Spinal cord (tissue), 9 donors: ENCODE measurements at regions not wholly inside any gene's neighbourhood (a gene's known extent, or its start where the extent isn't known, plus 50 kb on each side); places are given as distances from the start of the nearest gene placed in this dataset.

Experiments
- DNase-seq, 6 donors: peaks; one replicate each; pipeline versions ENCODE4 v3.0.0 to v3.0.0-alpha.2; 2013 to 2015; ENCODE audit warnings: low spot score in 6 of 6, low read depth in 4 of 6
- H3K27ac ChIP-seq: one replicate; pipeline ENCODE4 v1.5.1; 2013; ENCODE audit warnings: low read depth, low read length, control low read depth
- H3K27me3 ChIP-seq: one replicate; pipeline ENCODE4 v1.6.1; 2013; ENCODE audit warnings: low read length; ENCODE audit not compliant: control insufficient read depth, insufficient read depth
- H3K36me3 ChIP-seq: one replicate; pipeline ENCODE4 v1.6.1; 2013; ENCODE audit warnings: low read length; ENCODE audit not compliant: control insufficient read depth, insufficient read depth
- H3K4me1 ChIP-seq: one replicate; pipeline ENCODE4 v1.6.1; 2013; ENCODE audit warnings: low read length; ENCODE audit not compliant: control insufficient read depth, insufficient read depth
- H3K4me3 ChIP-seq: one replicate; pipeline ENCODE4 v1.5.1; 2013; ENCODE audit warnings: low read depth, low read length, control low read depth
- H3K9me3 ChIP-seq: one replicate; pipeline ENCODE4 v1.6.1; 2013; ENCODE audit warnings: low read length; ENCODE audit not compliant: control insufficient read depth, insufficient read depth
- WGBS: methylation state at CpG from one replicate; pipeline ENCODE4 v1.1.5; 2013; ENCODE audit warnings: missing lambda C conversion rate; ENCODE audit not compliant: insufficient coverage; 5-methylcytosine and 5-hydroxymethylcytosine counted together
- donor health status: healthy.

- Histone ChIP-seq H3K9me3 (no peaks in the 10 kb centered on the region), H3K27me3 (no peaks in the 10 kb centered on the region), H3K4me3 (no peak overlapping the region), H3K27ac (no peak overlapping the region), H3K36me3 (no peaks in the 10 kb centered on the region), H3K4me1 (peaks cover 8% of the 10 kb centered on the region)
- DNase-seq = no peak
- WGBS = 71% methylated on average over 3 of the region's 4 CpGs
Observed at GRCh38 chr2:126788652-126789051, 110.0 kb upstream of the TEX51 start.

GRCh38 chr2:126790987-126791780 is 107.5 kb upstream of the TEX51 start:
- Histone ChIP-seq H3K4me3 (no peak overlapping the region), H3K4me1 (peaks cover 8% of the 10 kb centered on the region), H3K36me3 (no peaks in the 10 kb centered on the region), H3K27ac (no peak overlapping the region), H3K9me3 (no peaks in the 10 kb centered on the region), H3K27me3 (no peaks in the 10 kb centered on the region)
- no peak for DNase-seq
- 98% methylated on average over 9 of the region's 18 CpGs for WGBS

- H3K27ac ChIP-seq = no peak overlapping the region
- H3K27me3 ChIP-seq = no peaks in the 10 kb centered on the region
- no peak for DNase-seq
- H3K4me1 ChIP-seq = peaks cover 8% of the 10 kb centered on the region
- no peaks in the 10 kb centered on the region for H3K9me3 ChIP-seq
- H3K36me3 ChIP-seq = no peaks in the 10 kb centered on the region
- WGBS = 89% methylated on average over 5 of the region's 5 CpGs
- no peak overlapping the region for H3K4me3 ChIP-seq
Observed at GRCh38 chr2:126792186-126792585, 106.5 kb upstream of the TEX51 start.

DNA sequence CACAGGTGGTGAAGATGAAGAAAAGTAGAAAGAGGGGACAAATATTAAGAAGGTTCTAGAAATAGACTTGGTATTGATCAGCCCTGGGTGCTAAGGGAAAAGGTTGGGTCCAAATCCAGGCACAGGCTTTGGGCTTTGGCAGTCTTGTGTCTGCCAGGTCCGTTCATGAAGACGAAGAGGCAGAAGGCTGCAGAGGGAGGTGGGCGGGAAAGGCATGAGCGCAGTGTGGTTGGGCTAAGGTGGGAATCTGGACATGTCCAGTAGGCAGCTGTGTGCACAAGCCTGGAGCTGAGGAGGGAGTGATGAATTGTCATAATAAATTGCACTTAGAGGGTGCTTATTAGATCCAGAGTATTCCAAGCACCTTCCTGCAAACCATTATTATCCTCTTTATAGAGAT is 105.7 kb upstream of the TEX51 start:
- Histone ChIP-seq H3K9me3 (no peaks in the 10 kb centered on the region), H3K4me1 (peaks cover 6% of the 10 kb centered on the region), H3K4me3 (no peak overlapping the region), H3K27ac (no peak overlapping the region), H3K36me3 (no peaks in the 10 kb centered on the region), H3K27me3 (no peaks in the 10 kb centered on the region)
- no peak for DNase-seq
- 94% methylated on average over 4 of the region's 4 CpGs for WGBS

GRCh38 chr2:126793885-126794613 is 104.6 kb upstream of the TEX51 start:
- no peaks in the 10 kb centered on the region for H3K36me3 ChIP-seq
- no peaks in the 10 kb centered on the region for H3K9me3 ChIP-seq
- H3K4me3 ChIP-seq = no peak overlapping the region
- H3K4me1 ChIP-seq = peaks cover 3% of the 10 kb centered on the region
- 39% methylated on average over 7 of the region's 10 CpGs for WGBS
- no peak overlapping the region for H3K27ac ChIP-seq
- no peaks in the 10 kb centered on the region for H3K27me3 ChIP-seq
- peak in 1 of 6 donors; percentile 48 for DNase-seq

- 96% methylated on average over 8 of the region's 8 CpGs for WGBS
- no peak overlapping the region for H3K4me3 ChIP-seq
- H3K9me3 ChIP-seq = no peaks in the 10 kb centered on the region
- no peaks in the 10 kb centered on the region for H3K36me3 ChIP-seq
- no peak for DNase-seq
- peaks cover 3% of the 10 kb centered on the region for H3K4me1 ChIP-seq
- H3K27ac ChIP-seq = no peak overlapping the region
- H3K27me3 ChIP-seq = no peaks in the 10 kb centered on the region
Observed at GRCh38 chr2:126795656-126796055, 103.0 kb upstream of the TEX51 start.

DNA sequence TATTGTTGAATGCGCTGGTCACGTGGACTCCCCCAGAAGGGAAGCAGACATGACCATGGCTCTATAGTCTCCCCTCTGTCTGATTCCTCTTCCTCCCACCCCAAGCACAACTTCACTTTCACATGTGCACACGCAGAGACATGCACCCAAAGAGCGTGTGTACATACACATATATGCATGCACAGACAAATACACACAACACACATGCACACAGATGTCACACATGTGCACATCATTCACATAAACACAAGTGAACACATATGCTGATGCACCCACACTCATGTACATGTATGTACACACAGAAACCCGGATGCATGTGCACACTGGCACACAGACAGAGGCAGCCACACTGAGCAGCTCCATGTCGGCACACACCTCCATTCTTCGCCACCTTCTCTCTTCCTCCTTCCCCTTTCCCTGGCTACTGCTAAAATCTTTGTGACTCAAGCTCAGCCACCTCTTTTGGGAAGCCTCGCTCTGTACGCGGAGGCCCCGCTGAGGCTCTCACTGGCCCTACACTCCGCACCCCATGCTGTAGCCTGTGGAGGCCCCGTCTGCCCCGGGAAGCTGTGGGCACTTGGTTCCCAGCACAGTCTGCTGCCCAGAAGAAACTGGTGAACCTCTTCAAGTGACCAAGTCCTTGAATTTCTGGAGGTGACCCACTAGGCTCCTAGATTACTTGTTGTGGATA is 101.6 kb upstream of the TEX51 start:
- Histone ChIP-seq H3K4me1 (peaks cover 3% of the 10 kb centered on the region), H3K9me3 (no peaks in the 10 kb centered on the region), H3K4me3 (no peak overlapping the region), H3K27ac (no peak overlapping the region), H3K27me3 (no peaks in the 10 kb centered on the region), H3K36me3 (no peaks in the 10 kb centered on the region)
- DNase-seq = no peak
- 93% methylated on average over 14 of the region's 14 CpGs for WGBS

DNA sequence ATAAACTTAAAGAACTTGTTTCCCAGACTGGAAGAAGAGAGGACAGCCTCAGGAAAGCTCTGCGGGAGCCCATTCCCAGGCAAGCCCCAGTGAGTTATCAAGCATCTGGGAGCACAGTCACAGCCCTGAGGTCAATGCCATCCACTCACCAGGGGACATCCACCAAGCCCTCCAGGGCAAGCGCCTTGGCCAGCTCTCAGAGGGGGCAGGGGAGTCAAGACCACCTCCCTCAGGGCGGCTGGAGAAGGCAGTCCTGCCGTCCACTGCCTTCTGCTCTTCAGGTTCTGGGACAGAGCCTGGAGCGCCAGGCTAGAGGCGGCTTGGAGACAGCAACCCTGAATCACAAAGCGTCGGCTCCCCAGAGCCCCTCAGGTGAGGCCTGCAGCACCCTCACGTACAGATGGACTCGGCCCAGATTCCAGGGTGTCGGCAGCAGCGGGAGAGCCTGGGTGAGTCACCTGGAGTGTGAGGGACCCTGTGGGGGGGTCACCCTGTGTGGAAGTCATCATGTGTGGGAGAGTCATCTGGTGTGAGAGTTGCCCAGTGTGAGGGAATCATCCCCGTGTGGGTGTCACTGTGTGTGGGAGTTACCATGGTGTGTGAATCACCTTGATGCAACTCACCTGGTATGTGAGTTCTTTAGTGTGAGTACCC is 100.9 kb upstream of the TEX51 start:
- no peaks in the 10 kb centered on the region for H3K9me3 ChIP-seq
- 89% methylated on average over 12 of the region's 13 CpGs for WGBS
- H3K27ac ChIP-seq = no peak overlapping the region
- H3K36me3 ChIP-seq = no peaks in the 10 kb centered on the region
- no peak overlapping the region for H3K4me3 ChIP-seq
- H3K27me3 ChIP-seq = no peaks in the 10 kb centered on the region
- DNase-seq = no peak
- peaks cover 3% of the 10 kb centered on the region for H3K4me1 ChIP-seq

GRCh38 chr2:126798276-126799140 is 100.2 kb upstream of the TEX51 start:
- H3K27ac ChIP-seq = no peak overlapping the region
- no peak for DNase-seq
- H3K36me3 ChIP-seq = no peaks in the 10 kb centered on the region
- H3K9me3 ChIP-seq = no peaks in the 10 kb centered on the region
- H3K27me3 ChIP-seq = no peaks in the 10 kb centered on the region
- WGBS = 82% methylated on average over 7 of the region's 9 CpGs
- H3K4me1 ChIP-seq = peaks cover 5% of the 10 kb centered on the region
- no peak overlapping the region for H3K4me3 ChIP-seq
